NT2/D1 (cell line): ENCODE measurements at regions not wholly inside any gene's neighbourhood (a gene's known extent, or its start where the extent isn't known, plus 50 kb on each side); places are given as distances from the start of the nearest gene placed in this dataset.

Experiments
- SUZ12 ChIP-seq: IDR thresholded peaks from 2 replicates; pipeline ENCODE4 v1.6.1; 2011; ENCODE audit not compliant: insufficient read length, insufficient read depth; ENCODE audit errors: extremely low read depth
- YY1 ChIP-seq: IDR thresholded peaks from 2 replicates; pipeline ENCODE4 v1.6.1; 2011; ENCODE audit not compliant: insufficient read length, insufficient read depth
- ZNF274 ChIP-seq: IDR thresholded peaks from 2 replicates; pipeline ENCODE4 v1.6.1; 2011; ENCODE audit warnings: mild to moderate bottlenecking, low read depth, low read length

GRCh38 chr12:116332705-116333380 lies 55.4 kb upstream of the MED13L start:
- TF ChIP-seq YY1: no peak
- TF ChIP-seq ZNF274: no peak
- no peak for TF ChIP-seq SUZ12
